ENCODE measurements at regions not wholly inside any gene's neighbourhood (a gene's known extent, or its start where the extent isn't known, plus 50 kb on each side); places are given as distances from the start of the nearest gene placed in this dataset.

DNA sequence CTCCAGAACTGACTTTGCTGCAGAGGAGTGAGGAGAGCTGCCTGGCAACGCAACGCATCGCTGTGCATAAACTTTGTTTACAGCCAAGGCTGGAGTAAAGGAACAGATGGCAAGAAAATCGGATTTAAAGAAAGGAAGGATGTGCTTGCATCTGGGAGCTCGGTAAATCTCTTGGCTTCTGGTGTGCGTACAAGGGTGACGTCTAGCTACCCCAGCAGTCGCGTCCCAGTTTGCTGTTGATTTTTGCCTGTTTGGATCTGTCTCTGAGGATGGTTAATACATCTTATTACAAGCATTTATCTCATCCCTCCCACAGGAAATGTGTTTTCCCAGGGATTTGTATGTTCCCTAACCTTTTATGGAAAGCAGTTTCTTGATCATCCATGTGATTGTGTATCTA lies 73.3 kb upstream of the RALGPS2 start:
- H3K4me3 ChIP-seq: no peak overlapping the region
- ChIA-PET CTCF (interaction anchor here (0.6 to 0.8 kb wide), 2 partner anchors 20 to 42 kb away, joined by 3 read pairs; no protein-coding TSS in a partner anchor), POLR2A (no interaction called here)
- no peak for FAIRE-seq
- no peak for ATAC-seq
- peaks cover 46% of the 10 kb centered on the region for H3K4me1 ChIP-seq
- TF ChIP-seq MAX (IDR thresholded peaks at IDR 0.05): no peak
- TF ChIP-seq TFCP2L1 (CRISPR knock-in tag; IDR thresholded peaks at IDR 0.05): no peak
- no peak for TF ChIP-seq HOXA7 (CRISPR knock-in tag; IDR thresholded peaks at IDR 0.05)
- TF ChIP-seq GATA3 (IDR thresholded peaks at IDR 0.05; ENCODE audit: borderline replicate concordance): no peak
- TF ChIP-seq CEBPB (IDR thresholded peaks at IDR 0.05): no peak
- no peak for TF ChIP-seq RARB (CRISPR knock-in tag; IDR thresholded peaks at IDR 0.05)
- TF ChIP-seq FOSB (CRISPR knock-in tag; IDR thresholded peaks at IDR 0.05): no peak
- no peak for TF ChIP-seq MYC (IDR thresholded peaks at IDR 0.05; ENCODE audit: borderline replicate concordance, low read length)
- TF ChIP-seq EHMT2 (IDR thresholded peaks at IDR 0.05; ENCODE audit: low read depth): no peak
- no peak for TF ChIP-seq KDM5A (IDR thresholded peaks at IDR 0.05)
- no peak for TF ChIP-seq EP300 (IDR thresholded peaks at IDR 0.05)
- TF ChIP-seq ZNF302 (CRISPR knock-in tag; IDR thresholded peaks at IDR 0.05): no peak
- no peak for TF ChIP-seq RFX5 (IDR thresholded peaks at IDR 0.05)
- no peak for TF ChIP-seq RCOR1 (IDR thresholded peaks at IDR 0.05; ENCODE audit: low read depth, low read length)
- no peak for TF ChIP-seq ZC3H11A (IDR thresholded peaks at IDR 0.05)
- TF ChIP-seq RAD21 (conservative IDR thresholded peaks at IDR 0.05 in 1 of 2, IDR thresholded peaks at IDR 0.05 in 1 of 2): no peak
- no peak for TF ChIP-seq CHD4 (IDR thresholded peaks at IDR 0.05; ENCODE audit: borderline replicate concordance)
- no peak for TF ChIP-seq ZFP36 (IDR thresholded peaks at IDR 0.05; ENCODE audit: borderline replicate concordance, partially characterized antibody)
- H3K27ac ChIP-seq: peak overlapping the region in 1 of 2 experiments; percentile 1; a peak in 1 of 6 replicates
- WGBS (ENCODE audit: missing lambda C conversion rate): 88% methylated on average over 9 of the region's 9 CpGs
- DNase-seq (ENCODE audit: low read depth in 1 of 2, low spot score in 1 of 2): no peak
- H3K4me2 ChIP-seq: no peak overlapping the region
- H3K9me3 ChIP-seq: no peaks in the 10 kb centered on the region

DNA sequence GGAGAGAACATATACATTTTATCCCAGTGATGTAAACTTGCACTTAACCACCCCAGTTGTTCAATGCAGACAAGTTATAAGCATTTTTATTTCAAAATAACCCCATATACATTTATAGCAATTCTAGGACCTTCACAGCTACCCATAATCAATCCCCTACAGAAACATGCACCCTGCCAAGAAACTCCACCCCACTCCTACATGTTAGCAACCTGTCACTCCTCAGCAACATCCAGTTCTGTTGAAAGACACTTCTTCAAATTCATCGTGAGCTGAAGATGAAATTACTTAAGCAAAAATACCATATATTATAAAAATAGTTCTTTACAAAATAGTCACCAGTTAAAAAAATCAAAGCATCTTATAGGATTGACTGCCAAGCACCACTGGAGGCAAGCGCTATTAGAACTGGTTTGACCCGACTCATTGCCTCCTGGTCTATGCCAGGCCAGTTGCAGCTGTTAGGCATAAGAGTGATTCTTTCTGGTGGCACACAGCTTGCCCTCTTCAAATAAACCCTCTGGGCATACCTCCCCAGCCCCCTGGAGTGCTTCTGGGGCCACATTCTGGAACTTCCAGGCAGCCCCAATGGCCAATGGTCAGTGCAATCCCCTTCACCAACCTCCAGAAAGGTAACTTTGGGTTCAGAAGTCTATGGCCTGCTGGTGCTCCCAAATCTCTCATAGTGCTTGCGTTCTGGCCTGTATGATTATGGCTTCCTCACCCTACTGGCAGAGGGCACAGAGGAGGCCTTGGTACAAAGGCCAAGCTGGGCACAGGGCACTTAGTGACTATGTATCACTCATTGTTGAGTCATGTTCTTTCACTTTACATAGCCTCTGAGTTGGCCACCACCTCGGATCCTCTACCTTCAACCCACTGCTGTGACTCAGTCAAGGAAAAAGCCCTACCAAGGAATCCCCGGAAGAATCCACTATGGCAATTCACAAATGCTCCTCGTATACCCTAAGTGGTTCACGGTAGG lies 72.2 kb upstream of the RALGPS2 start:
- peaks cover 46% of the 10 kb centered on the region for H3K4me1 ChIP-seq
- H3K4me3 ChIP-seq: no peak overlapping the region
- peak; percentile 84 to 87 for ATAC-seq
- peak overlapping the region; percentile 39 for H3K4me2 ChIP-seq
- peak overlapping the region in 1 of 2 experiments; percentile 74; a peak in 4 of 6 replicates for H3K27ac ChIP-seq
- CTCF ChIA-PET: interaction anchor here (0.6 to 1.3 kb wide), 3 partner anchors 41 to 1162 kb away, joined by 3 to 6 read pairs (median 3); no protein-coding TSS in a partner anchor
- WGBS (ENCODE audit: missing lambda C conversion rate): 55% methylated on average over 8 of the region's 8 CpGs
- DNase-seq (ENCODE audit: low read depth in 1 of 2, low spot score in 1 of 2): peak; percentile 50 to 56
- peak; percentile 42; the same call in 1 of the 2 replicates for TF ChIP-seq JUNB (IDR thresholded peaks at IDR 0.05)
- no peak for TF ChIP-seq ZNF302 (CRISPR knock-in tag; IDR thresholded peaks at IDR 0.05)
- peak; percentile 49; the same call in 1 of the 2 replicates for TF ChIP-seq FOSL2 (IDR thresholded peaks at IDR 0.05)
- peak; percentile 62 for TF ChIP-seq FOSL2 (CRISPR knock-in tag; IDR thresholded peaks at IDR 0.05)
- H3K9me3 ChIP-seq: no peaks in the 10 kb centered on the region
- POLR2A ChIA-PET: no interaction called here
- no peak for FAIRE-seq

DNA sequence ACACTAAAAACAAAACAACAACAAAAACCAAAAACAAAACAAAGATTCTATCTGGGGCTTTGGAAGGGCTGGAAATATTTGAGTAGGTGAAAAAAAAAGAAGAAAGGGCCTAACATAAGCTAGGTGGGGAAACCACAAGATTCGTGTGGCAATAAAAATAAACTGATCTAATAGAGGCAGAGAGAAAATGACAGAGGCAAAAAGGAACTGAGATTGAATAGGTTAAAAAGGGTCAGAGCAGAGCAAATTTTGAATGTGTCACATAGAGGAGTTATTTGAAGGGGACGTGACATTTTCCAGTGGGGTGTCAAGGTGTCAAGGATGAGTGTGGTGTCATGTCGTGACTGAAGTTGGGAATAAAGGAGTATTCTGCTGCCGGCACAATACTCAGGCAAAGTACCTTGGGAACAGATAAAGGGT lies 65.2 kb upstream of the RALGPS2 start:
- no peak for DNase-seq (ENCODE audit: low read depth in 1 of 2, low spot score in 1 of 2)
- 67% methylated on average over 4 of the region's 4 CpGs for WGBS (ENCODE audit: missing lambda C conversion rate)
- Histone ChIP-seq H3K27ac (no peak overlapping the region), H3K4me1 (peaks cover 12% of the 10 kb centered on the region), H3K9me3 (no peaks in the 10 kb centered on the region), H3K4me3 (no peak overlapping the region), H3K4me2 (no peak overlapping the region)
- ChIA-PET CTCF (no interaction called here), POLR2A (no interaction called here)
- TF ChIP-seq MAZ (IDR thresholded peaks at IDR 0.05; ENCODE audit: borderline replicate concordance, low read depth, low read length) (no peak), RARB (CRISPR knock-in tag; IDR thresholded peaks at IDR 0.05) (no peak), EP300 (IDR thresholded peaks at IDR 0.05) (no peak), ZNF302 (CRISPR knock-in tag; IDR thresholded peaks at IDR 0.05) (no peak), PHF8 (IDR thresholded peaks at IDR 0.05; ENCODE audit: borderline replicate concordance, low read depth) (no peak), CBX8 (IDR thresholded peaks at IDR 0.05) (no peak), RCOR1 (IDR thresholded peaks at IDR 0.05; ENCODE audit: low read depth, low read length) (no peak)
- TF ChIP-seq, protein P1, sequence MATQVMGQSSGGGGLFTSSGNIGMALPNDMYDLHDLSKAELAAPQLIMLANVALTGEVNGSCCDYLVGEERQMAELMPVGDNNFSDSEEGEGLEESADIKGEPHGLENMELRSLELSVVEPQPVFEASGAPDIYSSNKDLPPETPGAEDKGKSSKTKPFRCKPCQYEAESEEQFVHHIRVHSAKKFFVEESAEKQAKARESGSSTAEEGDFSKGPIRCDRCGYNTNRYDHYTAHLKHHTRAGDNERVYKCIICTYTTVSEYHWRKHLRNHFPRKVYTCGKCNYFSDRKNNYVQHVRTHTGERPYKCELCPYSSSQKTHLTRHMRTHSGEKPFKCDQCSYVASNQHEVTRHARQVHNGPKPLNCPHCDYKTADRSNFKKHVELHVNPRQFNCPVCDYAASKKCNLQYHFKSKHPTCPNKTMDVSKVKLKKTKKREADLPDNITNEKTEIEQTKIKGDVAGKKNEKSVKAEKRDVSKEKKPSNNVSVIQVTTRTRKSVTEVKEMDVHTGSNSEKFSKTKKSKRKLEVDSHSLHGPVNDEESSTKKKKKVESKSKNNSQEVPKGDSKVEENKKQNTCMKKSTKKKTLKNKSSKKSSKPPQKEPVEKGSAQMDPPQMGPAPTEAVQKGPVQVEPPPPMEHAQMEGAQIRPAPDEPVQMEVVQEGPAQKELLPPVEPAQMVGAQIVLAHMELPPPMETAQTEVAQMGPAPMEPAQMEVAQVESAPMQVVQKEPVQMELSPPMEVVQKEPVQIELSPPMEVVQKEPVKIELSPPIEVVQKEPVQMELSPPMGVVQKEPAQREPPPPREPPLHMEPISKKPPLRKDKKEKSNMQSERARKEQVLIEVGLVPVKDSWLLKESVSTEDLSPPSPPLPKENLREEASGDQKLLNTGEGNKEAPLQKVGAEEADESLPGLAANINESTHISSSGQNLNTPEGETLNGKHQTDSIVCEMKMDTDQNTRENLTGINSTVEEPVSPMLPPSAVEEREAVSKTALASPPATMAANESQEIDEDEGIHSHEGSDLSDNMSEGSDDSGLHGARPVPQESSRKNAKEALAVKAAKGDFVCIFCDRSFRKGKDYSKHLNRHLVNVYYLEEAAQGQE (IDR thresholded peaks at IDR 0.05): no peak
- no peak for FAIRE-seq
- ATAC-seq: no peak
